Astrocyte (in vitro differentiated cells and primary cell): ENCODE measurements at regions not wholly inside any gene's neighbourhood (a gene's known extent, or its start where the extent isn't known, plus 50 kb on each side); places are given as distances from the start of the nearest gene placed in this dataset.

Source experiments
- DNase-seq: peaks from one replicate; pipeline ENCODE4 v3.0.0-alpha.2; 2010; ENCODE audit warnings: low read depth
- FAIRE-seq: peaks from 2 replicates; lab custom pipeline; 2011; peaks lifted over from hg19 to GRCh38; lab: Jason Lieb, UNC
- H2AFZ ChIP-seq: 2 replicates; pipeline ENCODE4 v1.6.0; 2012; ENCODE audit warnings: low read depth, low read length, inconsistent platforms
- H3K27ac ChIP-seq: 2 replicates; pipeline ENCODE4 v1.5.1; 2011; ENCODE audit warnings: low read depth, low read length, inconsistent platforms
- H3K27me3 ChIP-seq: 2 replicates; pipeline ENCODE4 v1.6.0; 2011; ENCODE audit warnings: low read length, inconsistent platforms; ENCODE audit not compliant: insufficient read depth
- H3K36me3 ChIP-seq: 2 replicates; pipeline ENCODE4 v1.5.1; 2011; ENCODE audit warnings: low read length, inconsistent platforms; ENCODE audit not compliant: insufficient read depth
- H3K4me1 ChIP-seq: 2 replicates; pipeline ENCODE4 v1.5.1; 2011; ENCODE audit warnings: low read length, inconsistent platforms; ENCODE audit not compliant: insufficient read depth
- H3K4me2 ChIP-seq: 2 replicates; pipeline ENCODE4 v1.6.0; 2012; ENCODE audit warnings: low read length, inconsistent platforms
- H3K4me3 ChIP-seq: 2 replicates; pipeline ENCODE4 v1.5.1; 2011; ENCODE audit warnings: low read depth, mild to moderate bottlenecking, low read length, inconsistent platforms; ENCODE audit not compliant: insufficient read depth
- H3K79me2 ChIP-seq: 2 replicates; pipeline ENCODE4 v1.6.0; 2012; ENCODE audit warnings: mild to moderate bottlenecking, low read length, inconsistent platforms; ENCODE audit not compliant: insufficient read depth
- H3K9ac ChIP-seq: 2 replicates; pipeline ENCODE4 v1.6.0; 2012; ENCODE audit warnings: mild to moderate bottlenecking, low read length, inconsistent platforms
- H3K9me3 ChIP-seq: 2 replicates; pipeline ENCODE4 v1.5.1; 2012; ENCODE audit warnings: low read depth, mild to moderate bottlenecking, low read length, inconsistent platforms; ENCODE audit not compliant: insufficient read depth
- H4K20me1 ChIP-seq: 2 replicates; pipeline ENCODE4 v1.6.0; 2012; ENCODE audit warnings: low read length, inconsistent platforms; ENCODE audit not compliant: insufficient read depth
- H3K27ac Mint-ChIP-seq: one replicate; pipeline ENCODE4 v1.8.0; 2021; ENCODE audit warnings: mild to moderate bottlenecking, mixed read lengths; ENCODE audit not compliant: unreplicated experiment
- H3K27me3 Mint-ChIP-seq: one replicate; pipeline ENCODE4 v1.8.0; 2021; ENCODE audit warnings: low read depth, mixed read lengths; ENCODE audit not compliant: unreplicated experiment
- H3K36me3 Mint-ChIP-seq: one replicate; pipeline ENCODE4 v1.8.0; 2021; ENCODE audit warnings: low read depth, mixed read lengths; ENCODE audit not compliant: unreplicated experiment
- H3K4me1 Mint-ChIP-seq: one replicate; pipeline ENCODE4 v1.8.0; 2021; ENCODE audit warnings: low read depth, mixed read lengths; ENCODE audit not compliant: unreplicated experiment
- H3K4me3 Mint-ChIP-seq: one replicate; pipeline ENCODE4 v1.8.0; 2021; ENCODE audit warnings: mild to moderate bottlenecking, moderate library complexity, mixed read lengths; ENCODE audit not compliant: unreplicated experiment
- H3K9me3 Mint-ChIP-seq: one replicate; pipeline ENCODE4 v1.8.0; 2021; ENCODE audit warnings: mild to moderate bottlenecking, mixed read lengths; ENCODE audit not compliant: unreplicated experiment
- CTCF ChIP-seq: IDR thresholded peaks from 2 replicates; pipeline ENCODE4 v1.5.1; 2011; ENCODE audit warnings: low read depth, mild to moderate bottlenecking, inconsistent platforms, low read length, moderate library complexity; ENCODE audit not compliant: insufficient read depth
- EZH2 ChIP-seq: IDR thresholded peaks from 2 replicates; pipeline ENCODE4 v1.6.1; 2012; ENCODE audit warnings: mild to moderate bottlenecking, low read length, inconsistent platforms; ENCODE audit not compliant: insufficient read depth

GRCh38 chr11:116386118-116386699 is 386.6 kb downstream of the BUD13 start:
- H3K27ac Mint-ChIP-seq: no peak overlapping the region
- no peaks in the 10 kb centered on the region for H3K36me3 Mint-ChIP-seq
- H4K20me1 ChIP-seq: no peaks in the 10 kb centered on the region
- TF ChIP-seq EZH2 (no peak), CTCF (no peak)
- H3K9me3 ChIP-seq: no peaks in the 10 kb centered on the region
- H3K27me3 ChIP-seq: no peaks in the 10 kb centered on the region
- H3K4me3 ChIP-seq: no peak overlapping the region
- DNase-seq: no peak
- H3K27ac ChIP-seq: no peak overlapping the region
- H3K27me3 Mint-ChIP-seq: peaks cover 30% of the 10 kb centered on the region
- H3K79me2 ChIP-seq: no peaks in the 10 kb centered on the region
- FAIRE-seq: no peak
- no peak overlapping the region for H3K4me2 ChIP-seq
- H3K36me3 ChIP-seq: no peaks in the 10 kb centered on the region
- H2AFZ ChIP-seq: no peak overlapping the region
- H3K4me1 Mint-ChIP-seq: peaks cover 2% of the 10 kb centered on the region
- no peaks in the 10 kb centered on the region for H3K9me3 Mint-ChIP-seq
- no peak overlapping the region for H3K9ac ChIP-seq
- H3K4me1 ChIP-seq: no peaks in the 10 kb centered on the region
- H3K4me3 Mint-ChIP-seq: no peak overlapping the region

GRCh38 chr11:116384876-116385275 is 387.9 kb downstream of the BUD13 start:
- Histone ChIP-seq H3K79me2 (no peaks in the 10 kb centered on the region), H3K27me3 (no peaks in the 10 kb centered on the region), H3K9ac (no peak overlapping the region), H2AFZ (no peak overlapping the region), H3K27ac (no peak overlapping the region), H4K20me1 (no peaks in the 10 kb centered on the region), H3K4me3 (no peak overlapping the region), H3K4me1 (no peaks in the 10 kb centered on the region), H3K4me2 (no peak overlapping the region), H3K9me3 (no peaks in the 10 kb centered on the region), H3K36me3 (no peaks in the 10 kb centered on the region)
- peaks cover 2% of the 10 kb centered on the region for H3K4me1 Mint-ChIP-seq
- H3K36me3 Mint-ChIP-seq: no peaks in the 10 kb centered on the region
- peaks cover 24% of the 10 kb centered on the region for H3K27me3 Mint-ChIP-seq
- no peak for DNase-seq
- TF ChIP-seq CTCF (no peak), EZH2 (no peak)
- no peak for FAIRE-seq
- no peak overlapping the region for H3K4me3 Mint-ChIP-seq
- H3K9me3 Mint-ChIP-seq: no peaks in the 10 kb centered on the region
- no peak overlapping the region for H3K27ac Mint-ChIP-seq

GRCh38 chr11:116384407-116384806 is 388.4 kb downstream of the BUD13 start:
- Histone ChIP-seq H3K36me3 (no peaks in the 10 kb centered on the region), H3K4me1 (no peaks in the 10 kb centered on the region), H3K79me2 (no peaks in the 10 kb centered on the region), H3K27ac (no peak overlapping the region), H3K4me3 (no peak overlapping the region), H2AFZ (no peak overlapping the region), H3K9me3 (no peaks in the 10 kb centered on the region), H3K27me3 (no peaks in the 10 kb centered on the region), H3K4me2 (no peak overlapping the region), H3K9ac (no peak overlapping the region), H4K20me1 (no peaks in the 10 kb centered on the region)
- TF ChIP-seq CTCF: no peak
- TF ChIP-seq EZH2: no peak
- Mint-ChIP-seq H3K27ac (no peak overlapping the region), H3K9me3 (no peaks in the 10 kb centered on the region), H3K4me3 (no peak overlapping the region), H3K4me1 (peaks cover 2% of the 10 kb centered on the region), H3K36me3 (no peaks in the 10 kb centered on the region), H3K27me3 (peaks cover 22% of the 10 kb centered on the region)
- DNase-seq: no peak
- no peak for FAIRE-seq
